ENCODE measurements at regions not wholly inside any gene's neighbourhood (a gene's known extent, or its start where the extent isn't known, plus 50 kb on each side); places are given as distances from the start of the nearest gene placed in this dataset.

DNA sequence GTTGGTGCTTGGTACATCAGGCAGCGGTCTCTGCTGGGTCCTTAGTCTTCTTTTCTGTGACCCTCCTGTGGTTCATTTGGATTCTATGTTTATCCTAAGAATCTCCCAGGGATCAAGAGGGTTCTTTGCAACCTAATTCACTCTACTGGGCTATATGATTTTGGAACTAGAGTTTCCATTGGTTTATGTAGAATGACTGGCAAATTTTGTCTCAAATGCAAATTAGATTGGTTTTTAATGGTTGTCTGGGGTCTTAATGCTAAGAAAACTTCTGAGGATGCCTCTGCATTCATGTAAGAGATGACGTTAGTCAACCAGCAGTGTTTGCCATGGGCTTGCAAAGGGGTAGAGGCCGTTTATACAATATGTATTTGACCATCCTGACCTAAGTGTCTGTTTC lies 129.8 kb upstream of the ZFP64 start:
- TF ChIP-seq, protein P1, sequence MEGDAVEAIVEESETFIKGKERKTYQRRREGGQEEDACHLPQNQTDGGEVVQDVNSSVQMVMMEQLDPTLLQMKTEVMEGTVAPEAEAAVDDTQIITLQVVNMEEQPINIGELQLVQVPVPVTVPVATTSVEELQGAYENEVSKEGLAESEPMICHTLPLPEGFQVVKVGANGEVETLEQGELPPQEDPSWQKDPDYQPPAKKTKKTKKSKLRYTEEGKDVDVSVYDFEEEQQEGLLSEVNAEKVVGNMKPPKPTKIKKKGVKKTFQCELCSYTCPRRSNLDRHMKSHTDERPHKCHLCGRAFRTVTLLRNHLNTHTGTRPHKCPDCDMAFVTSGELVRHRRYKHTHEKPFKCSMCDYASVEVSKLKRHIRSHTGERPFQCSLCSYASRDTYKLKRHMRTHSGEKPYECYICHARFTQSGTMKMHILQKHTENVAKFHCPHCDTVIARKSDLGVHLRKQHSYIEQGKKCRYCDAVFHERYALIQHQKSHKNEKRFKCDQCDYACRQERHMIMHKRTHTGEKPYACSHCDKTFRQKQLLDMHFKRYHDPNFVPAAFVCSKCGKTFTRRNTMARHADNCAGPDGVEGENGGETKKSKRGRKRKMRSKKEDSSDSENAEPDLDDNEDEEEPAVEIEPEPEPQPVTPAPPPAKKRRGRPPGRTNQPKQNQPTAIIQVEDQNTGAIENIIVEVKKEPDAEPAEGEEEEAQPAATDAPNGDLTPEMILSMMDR (IDR thresholded peaks at IDR 0.05): no peak
- TF ChIP-seq EZH2 (IDR thresholded peaks at IDR 0.05; ENCODE audit: borderline replicate concordance, insufficient read depth, low read depth, low read length, poor library complexity, severe bottlenecking): no peak
